ENCODE measurements at regions not wholly inside any gene's neighbourhood (a gene's known extent, or its start where the extent isn't known, plus 50 kb on each side); places are given as distances from the start of the nearest gene placed in this dataset.
"Not testable (repeated sequence)": the region's sequence is repeated elsewhere in the genome, so short reads cannot be mapped to it uniquely, and the experiment has no call there.

GRCh38 chr13:44652168-44652567 lies 76.0 kb upstream of the TSC22D1 start:
- no peaks in the 10 kb centered on the region for H3K9me3 Mint-ChIP-seq (ENCODE audit: low read depth)
- peaks cover 1% of the 10 kb centered on the region for H3K27me3 Mint-ChIP-seq
- no peak overlapping the region for H3K27ac Mint-ChIP-seq
- H3K4me3 Mint-ChIP-seq, result no peak overlapping the region
- peaks cover 10% of the 10 kb centered on the region for H3K4me1 Mint-ChIP-seq (ENCODE audit: low read depth)
- H3K36me3 Mint-ChIP-seq, result no peaks in the 10 kb centered on the region

DNA sequence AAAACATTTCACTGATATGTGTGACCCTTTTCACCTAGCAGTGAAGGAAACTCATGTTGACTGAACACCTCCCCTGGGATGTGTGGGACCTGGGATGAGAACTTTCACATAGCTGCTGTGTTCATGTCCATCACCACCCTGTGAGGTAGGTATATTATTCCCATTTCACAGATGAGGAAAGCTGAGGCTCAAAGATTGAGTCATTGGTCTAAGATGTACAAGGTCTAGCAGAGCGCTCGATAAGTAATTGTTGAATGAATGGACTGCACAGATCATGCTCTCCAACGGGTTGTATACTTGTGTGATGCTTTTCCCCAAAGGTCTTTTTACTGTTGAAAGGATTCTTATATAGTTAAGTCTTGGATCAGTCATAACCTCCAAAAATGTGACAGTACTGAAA lies 75.6 kb upstream of the TSC22D1 start:
- no peaks in the 10 kb centered on the region for H3K9me3 Mint-ChIP-seq (ENCODE audit: low read depth)
- no peak overlapping the region for H3K27ac Mint-ChIP-seq
- peaks cover 10% of the 10 kb centered on the region for H3K4me1 Mint-ChIP-seq (ENCODE audit: low read depth)
- no peaks in the 10 kb centered on the region for H3K36me3 Mint-ChIP-seq
- H3K4me3 Mint-ChIP-seq, result no peak overlapping the region
- H3K27me3 Mint-ChIP-seq, result peaks cover 2% of the 10 kb centered on the region

DNA sequence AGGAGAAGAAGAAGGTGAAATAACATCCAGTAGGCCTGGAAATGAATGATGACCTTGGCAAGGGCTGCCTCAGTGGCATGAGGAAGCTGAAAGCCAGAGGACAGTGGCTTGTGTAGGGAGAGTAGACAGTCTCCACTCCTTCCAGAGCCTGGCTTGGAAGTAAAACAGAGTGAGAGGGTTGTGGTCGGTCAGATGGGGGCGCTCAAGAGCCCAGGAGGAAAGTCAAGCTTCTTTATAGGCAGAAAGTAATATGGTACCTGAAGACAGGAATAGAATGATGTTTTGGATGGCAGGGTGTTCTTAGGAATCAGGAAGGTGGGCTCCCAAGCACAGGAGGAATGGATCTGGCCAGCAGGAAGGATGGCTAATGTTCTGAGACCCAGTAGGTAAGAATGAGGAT lies 75.1 kb upstream of the TSC22D1 start:
- Mint-ChIP-seq H3K27me3 (peaks cover 2% of the 10 kb centered on the region), H3K36me3 (no peaks in the 10 kb centered on the region), H3K4me1 (ENCODE audit: low read depth) (peaks cover 10% of the 10 kb centered on the region), H3K4me3 (no peak overlapping the region), H3K27ac (no peak overlapping the region), H3K9me3 (ENCODE audit: low read depth) (no peaks in the 10 kb centered on the region)

GRCh38 chr13:44649834-44650233 lies 73.7 kb upstream of the TSC22D1 start:
- Mint-ChIP-seq H3K9me3 (ENCODE audit: low read depth) (no peaks in the 10 kb centered on the region), H3K27me3 (peaks cover 3% of the 10 kb centered on the region), H3K27ac (no peak overlapping the region), H3K4me1 (ENCODE audit: low read depth) (peaks cover 10% of the 10 kb centered on the region), H3K36me3 (no peaks in the 10 kb centered on the region), H3K4me3 (no peak overlapping the region)

- peaks cover 3% of the 10 kb centered on the region for H3K27me3 Mint-ChIP-seq
- H3K4me1 Mint-ChIP-seq (ENCODE audit: low read depth), result peaks cover 10% of the 10 kb centered on the region
- H3K36me3 Mint-ChIP-seq, result no peaks in the 10 kb centered on the region
- no peak overlapping the region for H3K27ac Mint-ChIP-seq
- no peak overlapping the region for H3K4me3 Mint-ChIP-seq
- H3K9me3 Mint-ChIP-seq (ENCODE audit: low read depth), result no peaks in the 10 kb centered on the region
Observed at GRCh38 chr13:44649104-44649428, 72.9 kb upstream of the TSC22D1 start.

DNA sequence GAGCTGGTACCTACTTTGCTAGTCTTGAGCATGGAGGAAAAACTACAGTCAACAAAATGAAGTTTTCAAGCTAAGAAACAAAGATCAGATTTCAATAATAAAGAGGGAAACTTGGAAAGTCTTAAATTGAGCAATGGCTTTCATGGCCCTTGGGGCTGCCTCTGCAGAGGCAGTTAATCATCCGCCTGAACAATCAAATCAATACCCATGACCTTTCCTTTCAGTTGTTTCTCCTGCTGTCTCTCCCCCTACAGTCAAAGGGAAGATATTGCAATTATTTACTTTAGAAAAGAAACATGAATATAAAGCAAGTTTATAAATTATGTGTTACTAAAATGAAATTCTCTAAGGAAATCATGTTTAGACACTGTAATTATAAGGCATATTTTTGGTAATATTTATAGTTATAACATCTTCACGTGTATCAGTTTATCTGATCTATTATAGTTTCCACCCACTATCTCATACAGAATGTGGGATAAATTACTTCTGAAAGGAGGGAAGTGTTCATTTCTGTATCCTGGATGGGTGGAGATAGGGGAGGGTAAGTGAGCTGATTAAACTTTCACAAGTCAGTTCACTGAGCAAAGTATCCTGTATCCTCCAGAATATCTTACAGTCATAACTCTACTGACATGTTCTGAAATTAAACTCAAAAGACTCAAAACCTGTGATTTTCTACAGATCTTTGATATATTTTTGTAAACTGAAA lies 72.4 kb upstream of the TSC22D1 start:
- Mint-ChIP-seq H3K4me1 (ENCODE audit: low read depth) (peaks cover 10% of the 10 kb centered on the region), H3K4me3 (no peak overlapping the region), H3K9me3 (ENCODE audit: low read depth) (no peaks in the 10 kb centered on the region), H3K27me3 (peaks cover 3% of the 10 kb centered on the region), H3K27ac (no peak overlapping the region), H3K36me3 (no peaks in the 10 kb centered on the region)

GRCh38 chr13:44647560-44647959 lies 71.4 kb upstream of the TSC22D1 start:
- H3K36me3 Mint-ChIP-seq; H3K4me3 Mint-ChIP-seq; H3K9me3 Mint-ChIP-seq (ENCODE audit: low read depth); H3K27me3 Mint-ChIP-seq; H3K27ac Mint-ChIP-seq: not testable (repeated sequence)
- peaks cover 10% of the 10 kb centered on the region for H3K4me1 Mint-ChIP-seq (ENCODE audit: low read depth)

- Mint-ChIP-seq H3K36me3 (no peaks in the 10 kb centered on the region), H3K4me3 (no peak overlapping the region), H3K27ac (no peak overlapping the region), H3K27me3 (peaks cover 3% of the 10 kb centered on the region), H3K4me1 (ENCODE audit: low read depth) (peaks cover 10% of the 10 kb centered on the region), H3K9me3 (ENCODE audit: low read depth) (no peaks in the 10 kb centered on the region)
Observed at GRCh38 chr13:44646044-44646443, 69.9 kb upstream of the TSC22D1 start.

DNA sequence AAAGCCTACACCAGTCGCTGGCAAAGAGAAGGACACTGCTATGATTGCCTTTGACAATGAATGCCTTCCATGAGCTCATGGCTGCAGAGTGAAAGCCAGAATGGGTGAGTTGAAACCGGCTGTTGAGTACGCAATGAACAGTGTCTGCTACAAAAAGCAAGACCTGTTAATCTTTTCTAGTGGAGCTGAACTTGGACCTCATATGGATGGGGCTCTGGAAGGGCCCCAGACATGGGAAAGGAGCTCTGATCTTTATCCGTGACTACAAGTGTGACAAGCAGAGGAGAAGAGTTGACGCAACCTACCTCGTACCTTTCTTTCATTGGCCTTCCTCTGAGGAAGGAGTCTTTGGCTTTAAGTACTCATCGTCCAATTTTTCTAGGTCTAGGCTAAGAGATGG lies 67.1 kb upstream of the TSC22D1 start:
- H3K27me3 Mint-ChIP-seq, result peaks cover 3% of the 10 kb centered on the region
- H3K4me3 Mint-ChIP-seq, result no peak overlapping the region
- no peaks in the 10 kb centered on the region for H3K9me3 Mint-ChIP-seq (ENCODE audit: low read depth)
- H3K36me3 Mint-ChIP-seq, result no peaks in the 10 kb centered on the region
- H3K4me1 Mint-ChIP-seq (ENCODE audit: low read depth), result peaks cover 2% of the 10 kb centered on the region
- no peak overlapping the region for H3K27ac Mint-ChIP-seq

GRCh38 chr13:44637581-44637980 lies 61.5 kb upstream of the TSC22D1 start:
- H3K27ac Mint-ChIP-seq, result no peak overlapping the region

GRCh38 chr13:44629465-44630183 lies 53.5 kb upstream of the TSC22D1 start:
- Mint-ChIP-seq H3K9me3 (ENCODE audit: low read depth) (no peaks in the 10 kb centered on the region), H3K27me3 (peaks cover 14% of the 10 kb centered on the region), H3K4me1 (ENCODE audit: low read depth) (no peaks in the 10 kb centered on the region), H3K36me3 (no peaks in the 10 kb centered on the region), H3K4me3 (no peak overlapping the region), H3K27ac (no peak overlapping the region)

More at GRCh38 chr13:44637581-44637980, 61.5 kb upstream of the TSC22D1 start:
- Mint-ChIP-seq H3K4me1 (ENCODE audit: low read depth) (no peaks in the 10 kb centered on the region), H3K27me3 (no peaks in the 10 kb centered on the region), H3K36me3 (no peaks in the 10 kb centered on the region), H3K4me3 (no peak overlapping the region), H3K9me3 (ENCODE audit: low read depth) (no peaks in the 10 kb centered on the region)

DNA sequence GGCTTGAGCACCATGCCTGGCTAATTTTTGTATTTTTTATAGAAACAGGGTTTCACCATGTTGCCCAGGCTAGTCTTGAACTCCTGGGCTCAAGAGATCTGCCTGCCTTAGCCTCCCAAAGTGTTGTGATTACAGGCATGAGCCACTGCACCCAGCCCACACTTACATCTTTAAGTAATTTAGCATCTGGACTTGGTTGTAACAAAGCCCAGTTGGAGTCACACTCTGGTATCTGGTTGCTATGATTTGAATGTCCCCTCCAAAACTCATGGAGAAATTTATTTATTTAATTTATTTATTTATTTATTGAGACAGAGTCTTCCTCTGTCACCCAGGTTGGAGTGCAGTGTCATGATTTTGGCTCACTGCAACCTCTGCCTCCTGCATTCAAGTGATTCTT lies 52.7 kb upstream of the TSC22D1 start:
- H3K27ac Mint-ChIP-seq; H3K9me3 Mint-ChIP-seq (ENCODE audit: low read depth); H3K4me1 Mint-ChIP-seq (ENCODE audit: low read depth); H3K36me3 Mint-ChIP-seq; H3K4me3 Mint-ChIP-seq: not testable (repeated sequence)
- peaks cover 14% of the 10 kb centered on the region for H3K27me3 Mint-ChIP-seq

- Mint-ChIP-seq H3K27ac (no peak overlapping the region), H3K9me3 (ENCODE audit: low read depth) (no peaks in the 10 kb centered on the region), H3K4me3 (no peak overlapping the region), H3K4me1 (ENCODE audit: low read depth) (no peaks in the 10 kb centered on the region), H3K36me3 (no peaks in the 10 kb centered on the region), H3K27me3 (peaks cover 14% of the 10 kb centered on the region)
Observed at GRCh38 chr13:44627441-44627840, 51.3 kb upstream of the TSC22D1 start.

- no peaks in the 10 kb centered on the region for H3K36me3 Mint-ChIP-seq
- no peak overlapping the region for H3K4me3 Mint-ChIP-seq
- H3K27me3 Mint-ChIP-seq, result peaks cover 16% of the 10 kb centered on the region
- no peaks in the 10 kb centered on the region for H3K4me1 Mint-ChIP-seq (ENCODE audit: low read depth)
- no peak overlapping the region for H3K27ac Mint-ChIP-seq
- no peaks in the 10 kb centered on the region for H3K9me3 Mint-ChIP-seq (ENCODE audit: low read depth)
Observed at GRCh38 chr13:44626176-44626575, 50.0 kb upstream of the TSC22D1 start.
